ENCODE measurements at regions not wholly inside any gene's neighbourhood (a gene's known extent, or its start where the extent isn't known, plus 50 kb on each side); places are given as distances from the start of the nearest gene placed in this dataset.

GRCh38 chr12:87836190-87836589 lies 193.0 kb downstream of the C12orf50 start:
- DNase-seq (ENCODE audit: low spot score), result no peak

DNA sequence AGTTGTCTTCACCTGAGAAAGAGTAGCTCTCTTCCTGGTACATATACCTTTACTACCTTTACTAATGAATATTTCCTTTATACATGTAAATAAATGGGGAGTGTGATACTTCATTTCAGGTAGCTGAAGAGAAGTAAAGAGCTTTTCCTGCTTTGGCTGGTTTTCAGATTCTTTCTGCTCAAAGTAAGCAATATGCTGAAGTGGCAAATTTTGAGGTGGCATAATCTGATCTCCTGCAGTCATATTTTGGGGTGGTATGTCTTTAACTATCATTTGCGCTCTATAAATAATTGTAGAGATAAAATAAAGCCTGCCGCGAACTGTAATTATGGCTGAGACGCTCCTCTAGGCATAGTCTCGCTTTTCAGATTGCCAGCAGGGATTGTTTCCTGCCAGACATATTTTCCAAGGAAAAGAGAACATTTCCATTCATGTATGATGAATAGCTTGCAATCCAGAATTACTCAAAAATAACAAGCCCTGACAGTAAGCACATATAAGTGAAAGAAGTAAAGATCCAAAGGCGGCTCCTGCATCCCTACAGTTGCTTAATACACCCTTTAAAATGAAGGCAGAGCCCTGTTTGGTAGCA lies 200.7 kb downstream of the C12orf50 start:
- no peak for DNase-seq (ENCODE audit: low spot score)

GRCh38 chr12:87827638-87828264 lies 201.4 kb downstream of the C12orf50 start:
- DNase-seq (ENCODE audit: low spot score), result no peak

- no peak for DNase-seq (ENCODE audit: low spot score)
Measured at GRCh38 chr12:87822923-87823322, 206.3 kb downstream of the C12orf50 start.

DNA sequence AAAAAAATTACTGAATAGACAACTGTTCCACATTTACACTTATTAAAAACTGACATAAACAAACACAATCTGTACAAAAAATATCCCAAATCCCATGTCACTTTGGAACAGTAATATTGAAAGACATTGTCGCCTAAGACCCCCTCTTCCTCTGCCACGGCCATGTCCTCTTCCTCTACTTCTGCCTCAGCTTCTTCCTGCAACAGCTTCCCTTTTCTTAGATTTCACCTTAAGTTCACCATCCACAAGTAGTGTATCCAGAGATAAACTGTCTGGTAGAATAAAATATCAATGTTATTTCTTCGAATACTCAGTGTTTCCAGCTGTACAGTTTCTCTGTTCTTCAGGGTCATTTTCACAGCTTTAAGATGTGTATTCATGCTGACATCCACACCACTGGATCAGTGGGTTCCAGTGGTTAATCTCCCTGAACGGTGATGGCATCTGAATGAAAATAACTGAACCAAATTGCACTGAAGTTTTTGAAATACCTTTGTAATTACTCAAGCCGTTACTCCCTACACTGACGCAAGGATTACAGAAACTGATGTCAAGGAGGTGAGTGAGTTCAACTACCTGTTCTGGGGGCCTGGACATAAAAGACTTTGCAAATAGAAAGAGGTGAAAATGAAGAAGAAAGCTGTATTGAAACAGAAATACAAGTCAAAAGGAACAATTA lies 208.5 kb downstream of the C12orf50 start:
- DNase-seq (ENCODE audit: low spot score), result no peak

- no peak for DNase-seq (ENCODE audit: low spot score)
Measured at GRCh38 chr12:87818441-87818840, 210.8 kb downstream of the C12orf50 start.

GRCh38 chr12:87815771-87816585 lies 213.2 kb downstream of the C12orf50 start:
- no peak for DNase-seq (ENCODE audit: low spot score)

DNA sequence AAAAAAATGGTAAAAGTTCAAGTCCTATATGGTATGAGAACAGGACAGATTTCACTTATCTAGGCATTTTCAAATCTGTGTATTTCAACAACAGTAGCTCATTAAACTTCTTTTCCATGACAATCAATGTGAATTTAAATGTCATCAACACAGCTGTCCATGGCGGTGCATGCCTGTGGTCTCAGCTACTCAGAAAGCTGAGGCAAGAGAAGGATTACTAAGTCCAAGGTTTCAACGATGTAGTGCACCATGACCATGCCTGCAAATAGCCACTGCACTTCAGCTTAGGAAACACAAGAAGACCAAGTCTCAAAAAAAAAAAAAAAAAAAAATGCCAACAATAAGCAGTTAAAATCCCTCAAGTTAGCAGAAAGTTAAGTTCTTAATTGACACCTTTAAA lies 214.6 kb downstream of the C12orf50 start:
- DNase-seq (ENCODE audit: low spot score), result no peak

DNA sequence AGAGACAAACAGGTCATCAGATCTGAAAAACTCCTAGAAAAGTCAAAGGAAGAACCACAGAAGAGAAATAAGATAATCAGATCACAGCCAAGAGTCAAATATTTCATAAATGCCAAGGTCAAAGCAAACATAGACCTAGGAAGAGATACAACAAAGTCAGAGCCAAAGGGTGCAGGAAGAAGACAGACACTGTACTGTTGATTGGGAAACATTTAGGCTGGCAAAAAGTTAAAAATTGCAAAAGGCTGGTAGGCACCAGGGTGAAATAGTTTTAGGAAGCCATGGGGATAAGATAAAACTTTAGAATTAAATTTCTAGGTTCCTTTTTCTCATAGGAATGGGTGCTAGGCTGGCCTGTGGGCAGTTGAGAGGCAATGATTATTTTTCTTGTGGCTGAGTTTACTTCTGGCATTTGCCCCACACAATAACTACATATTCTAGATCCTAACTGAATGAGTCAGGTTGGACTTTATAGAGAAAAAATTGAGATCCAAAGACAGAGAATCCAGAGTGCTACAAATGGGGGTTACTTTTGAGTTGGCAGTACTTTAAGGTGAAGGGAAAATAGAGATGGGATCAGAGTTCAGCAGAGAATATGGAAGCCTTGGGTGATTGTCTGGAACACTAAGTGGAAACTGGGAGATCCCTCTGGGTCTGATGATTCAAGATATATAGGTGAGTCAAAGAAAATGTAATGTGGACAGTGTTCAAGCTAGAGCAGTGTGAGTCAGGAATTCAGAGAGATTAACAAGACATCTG lies 215.5 kb downstream of the C12orf50 start:
- no peak for DNase-seq (ENCODE audit: low spot score)

DNA sequence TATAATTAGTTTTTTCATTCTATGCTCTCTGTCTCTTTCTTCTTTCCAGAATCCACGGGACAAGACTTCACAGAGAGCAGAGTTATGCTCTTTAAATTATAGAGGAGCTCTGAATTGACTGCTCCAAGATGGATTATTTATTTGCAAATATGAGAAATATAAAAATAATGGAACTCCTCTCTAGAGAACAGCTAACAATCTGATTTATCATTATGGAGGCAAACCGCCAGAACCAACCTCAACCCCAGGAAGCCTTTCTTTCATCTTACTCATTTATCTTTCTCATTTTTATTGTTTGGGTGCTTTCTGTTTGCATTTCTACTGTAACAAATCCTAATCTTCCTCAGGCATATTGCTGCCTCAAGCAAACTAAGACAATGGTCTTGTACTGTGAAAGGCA lies 216.5 kb downstream of the C12orf50 start:
- DNase-seq (ENCODE audit: low spot score), result no peak

GRCh38 chr12:87812030-87812429 lies 217.2 kb downstream of the C12orf50 start:
- DNase-seq (ENCODE audit: low spot score), result no peak

DNA sequence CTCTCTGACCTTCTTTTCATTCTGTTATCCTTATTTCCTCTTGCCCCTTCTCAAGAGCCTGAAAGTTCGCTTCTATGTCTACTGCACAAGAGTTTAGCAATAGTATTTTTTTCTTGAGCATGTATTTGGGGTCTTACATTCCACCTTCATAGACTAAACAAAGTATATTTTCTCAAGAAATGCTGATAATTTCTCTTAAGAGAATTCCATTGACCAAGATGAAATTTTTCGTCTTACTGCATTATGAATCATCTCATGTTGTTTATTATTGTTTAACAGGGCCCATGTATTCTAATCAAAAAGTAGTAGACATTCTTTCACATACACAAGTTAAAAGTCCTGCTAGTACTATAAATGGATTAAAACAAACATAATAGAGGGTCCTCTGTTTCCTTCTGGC lies 219.3 kb downstream of the C12orf50 start:
- DNase-seq (ENCODE audit: low spot score), result no peak

DNA sequence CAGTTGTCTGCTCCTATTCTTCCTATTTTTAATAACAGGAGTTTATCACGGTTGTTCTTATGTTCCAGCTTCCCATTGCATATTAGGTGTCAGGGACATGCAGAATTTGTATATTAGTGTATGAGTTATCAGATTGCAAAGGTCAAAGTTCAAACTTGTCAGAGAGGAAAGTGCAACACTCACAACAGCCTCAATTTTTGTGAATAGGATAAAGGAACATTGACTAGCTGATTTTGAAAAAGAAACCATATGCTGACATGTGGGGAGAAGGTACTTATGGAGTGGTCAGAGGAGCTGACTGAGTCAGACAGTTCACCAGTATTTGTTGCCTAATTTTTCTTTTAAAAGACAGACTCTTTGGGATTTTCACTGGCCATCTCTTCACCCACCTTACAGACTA lies 222.1 kb downstream of the C12orf50 start:
- no peak for DNase-seq (ENCODE audit: low spot score)

- DNase-seq (ENCODE audit: low spot score), result no peak
Measured at GRCh38 chr12:87806310-87806709, 222.9 kb downstream of the C12orf50 start.

DNA sequence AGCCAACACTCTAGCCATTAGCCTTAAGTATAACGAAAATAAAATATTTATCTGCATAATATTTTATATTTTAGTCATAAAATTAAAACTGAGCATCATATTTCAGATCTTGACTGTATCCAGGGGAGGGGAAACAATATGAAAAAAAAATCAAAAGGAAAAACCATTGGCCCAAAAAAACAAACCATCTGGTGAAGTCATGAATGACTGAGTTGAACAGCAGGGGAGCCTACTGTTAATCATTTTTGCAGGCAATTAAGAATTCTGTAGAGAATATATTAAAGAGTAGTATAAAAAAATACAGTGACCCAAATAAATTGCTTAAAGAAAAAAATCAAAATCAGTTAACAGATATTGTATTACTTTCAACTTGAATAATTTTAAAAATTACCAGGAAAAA lies 224.8 kb downstream of the C12orf50 start:
- DNase-seq (ENCODE audit: low spot score), result no peak

- DNase-seq (ENCODE audit: low spot score), result no peak
Measured at GRCh38 chr12:87802721-87803011, 226.5 kb downstream of the C12orf50 start.

- DNase-seq (ENCODE audit: low spot score), result no peak
Measured at GRCh38 chr12:87801860-87802720, 227.1 kb downstream of the C12orf50 start.

- DNase-seq (ENCODE audit: low spot score), result no peak
Measured at GRCh38 chr12:87796961-87797516, 232.2 kb downstream of the C12orf50 start.

- no peak for DNase-seq (ENCODE audit: low spot score)
Measured at GRCh38 chr12:87795555-87795954, 233.6 kb downstream of the C12orf50 start.

DNA sequence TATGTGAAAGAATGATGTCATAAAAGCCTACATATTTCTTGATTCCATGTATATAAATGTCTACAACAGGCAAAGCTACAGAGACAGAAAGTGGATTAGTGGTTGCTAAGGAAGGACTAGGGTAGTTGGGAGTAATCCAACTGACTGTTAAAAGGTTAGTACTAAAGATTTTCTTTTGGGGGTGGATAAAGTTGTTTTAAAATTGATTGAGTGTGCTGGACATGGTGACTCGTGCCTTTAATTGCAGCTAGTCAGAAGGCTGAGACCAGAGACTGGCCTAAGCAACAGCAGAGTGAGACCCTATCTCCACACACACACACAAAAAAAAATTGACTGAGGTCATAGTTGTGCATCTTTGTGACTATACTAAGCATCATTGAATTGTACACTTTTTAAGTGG lies 234.3 kb downstream of the C12orf50 start:
- DNase-seq (ENCODE audit: low spot score), result no peak

DNA sequence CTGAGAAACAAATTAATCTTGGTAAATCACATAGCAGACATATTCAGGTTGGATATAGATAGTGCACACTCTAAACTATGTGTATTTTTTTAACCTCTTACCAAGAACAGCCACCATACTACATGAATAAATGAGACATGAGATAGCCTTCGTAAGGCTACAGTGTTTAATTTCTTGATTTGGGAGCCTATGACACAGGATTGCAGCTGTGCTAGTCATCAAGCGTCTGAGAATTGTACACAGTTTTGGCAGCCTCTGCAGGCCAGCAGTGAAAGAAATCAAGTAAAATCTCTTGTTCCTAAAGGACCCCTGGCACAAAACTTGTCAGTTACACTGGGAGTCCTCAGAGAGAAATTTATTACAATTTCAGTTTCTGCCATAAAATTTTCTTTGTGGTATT lies 236.1 kb downstream of the C12orf50 start:
- no peak for DNase-seq (ENCODE audit: low spot score)
